BJ (cell line): ENCODE measurements at regions not wholly inside any gene's neighbourhood (a gene's known extent, or its start where the extent isn't known, plus 50 kb on each side); places are given as distances from the start of the nearest gene placed in this dataset.

ENCODE experiments used
- CTCF ChIA-PET: fragments of 350-600 bp; formaldehyde crosslinking; extraction: SDS; loops from one replicate; lab custom pipeline; 2021; ENCODE audit warnings: antibody characterized with exemption, inconsistent platforms; lab: Yijun Ruan, JAX
- POLR2A ChIA-PET: fragments of 300-600 bp; sonication (Branson Sonifier 250); formaldehyde crosslinking; extraction: SDS; loops from one replicate; lab custom pipeline; 2021; ENCODE audit warnings: antibody characterized with exemption; lab: Charles Lee
- DNase-seq: peaks from one replicate; pipeline ENCODE4 v3.0.0-alpha.2; 2011; ENCODE audit warnings: low read depth
- H3K27me3 ChIP-seq: 2 replicates; pipeline ENCODE4 v1.6.0; 2011; ENCODE audit warnings: low read length; ENCODE audit not compliant: control insufficient read depth, insufficient read depth
- H3K36me3 ChIP-seq: 2 replicates; pipeline ENCODE4 v1.5.1; 2011; ENCODE audit warnings: low read length; ENCODE audit not compliant: control insufficient read depth, insufficient read depth
- H3K4me3 ChIP-seq: 2 replicates; pipeline ENCODE4 v1.5.1; 2011; ENCODE audit warnings: low read depth, mild to moderate bottlenecking, control low read depth, low read length
- TF ChIP-seq, protein P1 (sequence below): IDR thresholded peaks from 2 replicates; pipeline ENCODE4 v1.5.1; 2011; ENCODE audit warnings: low read depth, mild to moderate bottlenecking, control low read depth, inconsistent platforms, low read length, moderate library complexity; ENCODE audit not compliant: insufficient read depth

- POLR2A ChIA-PET = no interaction called here
- Histone ChIP-seq H3K27me3 (no peaks in the 10 kb centered on the region), H3K36me3 (no peaks in the 10 kb centered on the region), H3K4me3 (no peak overlapping the region)
- DNase-seq = no peak
- TF ChIP-seq, protein P1, sequence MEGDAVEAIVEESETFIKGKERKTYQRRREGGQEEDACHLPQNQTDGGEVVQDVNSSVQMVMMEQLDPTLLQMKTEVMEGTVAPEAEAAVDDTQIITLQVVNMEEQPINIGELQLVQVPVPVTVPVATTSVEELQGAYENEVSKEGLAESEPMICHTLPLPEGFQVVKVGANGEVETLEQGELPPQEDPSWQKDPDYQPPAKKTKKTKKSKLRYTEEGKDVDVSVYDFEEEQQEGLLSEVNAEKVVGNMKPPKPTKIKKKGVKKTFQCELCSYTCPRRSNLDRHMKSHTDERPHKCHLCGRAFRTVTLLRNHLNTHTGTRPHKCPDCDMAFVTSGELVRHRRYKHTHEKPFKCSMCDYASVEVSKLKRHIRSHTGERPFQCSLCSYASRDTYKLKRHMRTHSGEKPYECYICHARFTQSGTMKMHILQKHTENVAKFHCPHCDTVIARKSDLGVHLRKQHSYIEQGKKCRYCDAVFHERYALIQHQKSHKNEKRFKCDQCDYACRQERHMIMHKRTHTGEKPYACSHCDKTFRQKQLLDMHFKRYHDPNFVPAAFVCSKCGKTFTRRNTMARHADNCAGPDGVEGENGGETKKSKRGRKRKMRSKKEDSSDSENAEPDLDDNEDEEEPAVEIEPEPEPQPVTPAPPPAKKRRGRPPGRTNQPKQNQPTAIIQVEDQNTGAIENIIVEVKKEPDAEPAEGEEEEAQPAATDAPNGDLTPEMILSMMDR = no peak
- CTCF ChIA-PET = interaction anchor here (2.4 kb wide), 1 partner anchor 9 kb away, joined by 9 read pairs; no protein-coding TSS in a partner anchor
Measured at GRCh38 chr5:159419576-159419975, 89.3 kb upstream of the IL12B start.

GRCh38 chr5:159420940-159421339, 90.7 kb upstream of the IL12B start:
- CTCF ChIA-PET = interaction anchor here (2.4 kb wide), 1 partner anchor 10 kb away, joined by 9 read pairs; no protein-coding TSS in a partner anchor
- POLR2A ChIA-PET = no interaction called here

DNA sequence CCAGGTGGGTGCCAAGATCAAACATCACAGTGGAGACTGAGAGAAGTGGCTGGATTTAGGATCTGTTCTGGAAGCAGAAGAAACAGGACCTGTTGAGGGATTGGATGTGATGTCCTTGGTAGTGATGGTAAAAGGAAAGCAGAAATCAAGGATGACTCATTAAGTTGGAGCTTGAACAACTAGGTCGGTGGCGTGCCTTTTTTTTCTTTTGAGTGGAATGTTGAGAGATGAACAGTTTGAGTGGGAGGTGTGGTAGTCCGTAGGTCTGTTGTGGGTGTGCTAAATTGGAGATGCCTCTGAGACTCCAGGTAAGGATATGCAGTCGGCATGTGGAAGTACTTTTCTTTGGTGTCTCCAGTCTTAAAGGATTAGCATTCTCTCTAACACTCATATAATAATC, 92.1 kb upstream of the IL12B start:
- Histone ChIP-seq H3K36me3 (no peaks in the 10 kb centered on the region), H3K27me3 (no peaks in the 10 kb centered on the region; the same call in 1 of the 2 replicates), H3K4me3 (no peak overlapping the region)
- POLR2A ChIA-PET = no interaction called here
- TF ChIP-seq, protein P1 = no peak
- CTCF ChIA-PET = no interaction called here
- DNase-seq = no peak

More at GRCh38 chr5:159420940-159421339, 90.7 kb upstream of the IL12B start:
- H3K36me3 ChIP-seq = no peaks in the 10 kb centered on the region
- H3K4me3 ChIP-seq = no peak overlapping the region
- H3K27me3 ChIP-seq = no peaks in the 10 kb centered on the region; the same call in 1 of the 2 replicates
- no peak for DNase-seq
- TF ChIP-seq, protein P1 = no peak

DNA sequence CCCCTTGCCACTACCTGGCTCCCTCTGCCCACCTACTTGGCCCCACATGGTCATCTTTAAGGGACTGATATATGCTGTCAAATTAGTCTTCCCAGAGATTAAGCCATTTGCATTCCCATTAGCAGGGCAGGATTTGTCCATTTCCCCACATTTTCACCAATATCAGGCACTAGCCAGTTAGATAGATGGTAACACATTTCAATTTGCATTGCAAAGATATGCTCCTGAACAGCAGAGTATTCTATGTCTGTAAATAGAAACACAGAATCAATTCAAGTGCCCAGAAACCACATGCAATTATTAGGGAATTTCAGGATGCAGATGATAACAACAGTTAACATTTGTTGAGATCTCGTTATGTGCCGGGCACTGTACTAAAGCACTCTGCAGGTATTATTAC, 92.6 kb upstream of the IL12B start:
- ChIA-PET CTCF (no interaction called here), POLR2A (no interaction called here)
- H3K4me3 ChIP-seq = no peak overlapping the region
- H3K27me3 ChIP-seq = no peaks in the 10 kb centered on the region; the same call in 1 of the 2 replicates
- no peaks in the 10 kb centered on the region for H3K36me3 ChIP-seq
- DNase-seq = no peak
- TF ChIP-seq, protein P1 = no peak

DNA sequence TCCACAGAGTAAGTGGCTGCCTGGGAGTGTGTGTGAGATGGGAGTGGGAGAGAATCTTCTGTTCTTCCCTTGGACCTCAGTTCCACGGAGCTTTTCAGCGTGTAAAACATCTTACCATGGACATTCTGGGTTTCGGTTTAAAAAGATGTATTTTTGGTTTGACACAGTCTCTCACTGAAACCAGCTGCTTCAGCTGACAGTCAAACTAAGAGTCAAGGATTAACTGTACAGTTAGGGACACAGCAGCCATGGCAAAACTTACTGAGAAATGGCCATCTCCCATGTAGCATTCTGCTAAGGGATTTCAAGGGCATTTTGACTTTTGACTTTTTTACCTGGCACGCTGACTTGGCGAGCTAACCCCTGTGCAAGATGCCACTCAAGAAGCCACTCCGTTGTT, 93.8 kb upstream of the IL12B start:
- CTCF ChIA-PET = no interaction called here
- TF ChIP-seq, protein P1 = no peak
- no peaks in the 10 kb centered on the region; the same call in 1 of the 2 replicates for H3K27me3 ChIP-seq
- no peak for DNase-seq
- no peaks in the 10 kb centered on the region for H3K36me3 ChIP-seq
- POLR2A ChIA-PET = no interaction called here
- no peak overlapping the region for H3K4me3 ChIP-seq
